ENCODE measurements at regions not wholly inside any gene's neighbourhood (a gene's known extent, or its start where the extent isn't known, plus 50 kb on each side); places are given as distances from the start of the nearest gene placed in this dataset.

GRCh38 chr16:26648851-26649250 is 417.9 kb upstream of the C16orf82 start:
- TF ChIP-seq CTCF (conservative IDR thresholded peaks at IDR 0.05; ENCODE audit: low read depth, low read length): no peak
- TF ChIP-seq EZH2 (IDR thresholded peaks at IDR 0.05; ENCODE audit: borderline replicate concordance, low read depth, low read length, poor library complexity, severe bottlenecking): no peak
